ENCODE measurements at regions not wholly inside any gene's neighbourhood (a gene's known extent, or its start where the extent isn't known, plus 50 kb on each side); places are given as distances from the start of the nearest gene placed in this dataset.

GRCh38 chr4:31516520-31516919 lies 796.4 kb downstream of the PCDH7 start:
- DNase-seq (ENCODE audit: low spot score), result no peak

- DNase-seq (ENCODE audit: low spot score), result no peak
Observed at GRCh38 chr4:31518796-31519250, 798.7 kb downstream of the PCDH7 start.

GRCh38 chr4:31530555-31530954 lies 810.4 kb downstream of the PCDH7 start:
- no peak for DNase-seq (ENCODE audit: low spot score)

GRCh38 chr4:31538877-31539276 lies 818.7 kb downstream of the PCDH7 start:
- DNase-seq (ENCODE audit: low spot score), result no peak

- no peak for DNase-seq (ENCODE audit: low spot score)
Observed at GRCh38 chr4:31539284-31540069, 819.3 kb downstream of the PCDH7 start.

DNA sequence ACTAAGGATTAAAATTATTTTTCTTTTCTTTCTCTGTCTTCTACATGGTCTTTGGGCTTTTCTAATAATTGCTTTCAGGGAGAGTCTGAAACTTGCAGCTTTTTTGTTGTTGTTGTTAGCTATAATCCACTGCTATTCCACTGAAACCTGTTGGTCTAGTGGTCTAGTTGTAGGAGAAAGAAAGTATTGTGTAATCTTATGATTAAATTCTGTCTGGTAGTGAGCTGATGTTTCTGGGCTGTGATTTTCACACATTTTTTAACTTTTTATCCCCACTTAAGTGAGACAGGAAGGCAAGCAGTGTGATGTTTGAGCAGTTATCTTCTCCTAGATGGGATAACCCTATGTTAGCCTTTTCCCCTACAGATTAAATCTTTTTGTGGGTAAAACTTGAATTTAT lies 825.2 kb downstream of the PCDH7 start:
- DNase-seq (ENCODE audit: low spot score), result no peak

GRCh38 chr4:31545755-31546154 lies 825.6 kb downstream of the PCDH7 start:
- no peak for DNase-seq (ENCODE audit: low spot score)

DNA sequence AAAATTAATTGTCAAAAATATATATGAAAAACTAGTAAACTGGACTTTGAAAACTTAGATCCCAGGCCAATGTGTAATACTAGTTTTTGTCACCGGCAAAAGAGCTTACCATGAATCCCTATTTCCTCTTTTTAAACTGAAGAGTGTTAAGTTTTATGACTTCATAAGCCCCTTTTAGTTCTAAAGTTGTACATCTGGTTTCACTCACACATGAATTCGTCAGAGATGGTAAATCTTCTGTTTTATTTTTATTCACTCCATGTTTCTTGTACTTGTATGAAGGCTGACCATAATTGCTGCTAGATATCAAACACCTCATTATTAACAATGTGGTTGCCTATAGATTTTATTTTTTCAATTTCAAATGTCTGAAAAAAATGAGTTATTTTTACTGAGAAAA lies 827.9 kb downstream of the PCDH7 start:
- DNase-seq (ENCODE audit: low spot score), result no peak

- no peak for DNase-seq (ENCODE audit: low spot score)
Observed at GRCh38 chr4:31548823-31549222, 828.7 kb downstream of the PCDH7 start.

DNA sequence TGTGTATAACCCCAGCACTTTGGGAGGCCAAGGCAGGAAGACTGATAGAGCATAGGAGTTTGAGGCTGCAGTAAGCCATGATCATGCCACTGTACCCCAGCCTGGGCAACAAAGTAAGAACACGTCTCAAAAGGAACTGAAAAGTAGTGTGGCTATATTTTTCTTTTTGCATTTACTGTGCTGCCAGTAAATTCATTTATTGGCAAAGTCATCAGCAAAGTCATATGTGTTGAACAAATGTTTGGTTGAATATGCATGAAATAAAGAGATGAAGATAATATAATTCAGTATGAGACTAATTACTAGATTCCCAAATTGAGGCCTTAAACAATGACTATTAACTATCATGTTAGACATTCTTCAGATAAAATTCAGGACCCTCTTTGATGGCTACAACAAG lies 829.1 kb downstream of the PCDH7 start:
- no peak for DNase-seq (ENCODE audit: low spot score)

GRCh38 chr4:31557437-31557836 lies 837.3 kb downstream of the PCDH7 start:
- no peak for DNase-seq (ENCODE audit: low spot score)

- no peak for DNase-seq (ENCODE audit: low spot score)
Observed at GRCh38 chr4:31573554-31573953, 853.4 kb downstream of the PCDH7 start.

DNA sequence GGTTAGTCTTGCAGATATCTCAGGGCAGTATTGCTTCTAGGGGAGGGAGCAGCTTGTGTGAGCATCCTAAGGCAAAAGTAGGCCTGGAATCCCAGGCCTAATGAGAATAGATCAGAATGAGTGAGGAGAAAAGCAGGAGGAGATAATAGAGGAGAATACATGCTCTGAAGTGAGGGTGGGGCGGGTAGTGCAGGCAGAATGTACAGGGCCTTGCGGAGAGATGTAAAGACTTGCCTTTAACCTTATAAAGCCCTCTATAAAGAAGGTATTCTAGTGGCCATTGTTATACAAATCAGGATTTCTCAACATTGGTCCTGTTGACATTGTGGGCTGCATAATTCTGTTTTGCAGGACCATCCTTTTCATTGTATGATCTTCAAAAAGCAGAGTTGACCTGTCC lies 855.3 kb downstream of the PCDH7 start:
- no peak for DNase-seq (ENCODE audit: low spot score)

DNA sequence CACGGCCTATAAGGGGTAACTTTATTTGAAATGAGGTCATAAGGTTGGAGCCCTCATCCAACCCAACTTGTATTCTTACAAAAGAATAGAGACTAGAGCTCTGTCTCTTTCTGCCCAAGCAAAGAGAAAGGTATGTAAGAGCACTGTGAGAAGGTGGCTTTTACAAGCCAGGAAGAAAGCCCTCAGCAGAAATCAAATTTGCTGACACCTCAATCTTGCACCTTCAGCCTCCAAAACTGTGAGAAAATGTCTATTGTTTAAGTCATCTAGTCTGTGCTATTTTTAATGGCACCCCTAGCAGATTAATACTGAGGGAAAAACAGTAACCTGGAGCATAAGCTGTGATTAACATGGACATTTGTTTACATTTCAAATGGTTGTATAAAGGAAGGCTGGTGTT lies 860.7 kb downstream of the PCDH7 start:
- no peak for DNase-seq (ENCODE audit: low spot score)

GRCh38 chr4:31585503-31585902 lies 865.3 kb downstream of the PCDH7 start:
- no peak for DNase-seq (ENCODE audit: low spot score)

- DNase-seq (ENCODE audit: low spot score), result no peak
Observed at GRCh38 chr4:31592293-31592692, 872.1 kb downstream of the PCDH7 start.

DNA sequence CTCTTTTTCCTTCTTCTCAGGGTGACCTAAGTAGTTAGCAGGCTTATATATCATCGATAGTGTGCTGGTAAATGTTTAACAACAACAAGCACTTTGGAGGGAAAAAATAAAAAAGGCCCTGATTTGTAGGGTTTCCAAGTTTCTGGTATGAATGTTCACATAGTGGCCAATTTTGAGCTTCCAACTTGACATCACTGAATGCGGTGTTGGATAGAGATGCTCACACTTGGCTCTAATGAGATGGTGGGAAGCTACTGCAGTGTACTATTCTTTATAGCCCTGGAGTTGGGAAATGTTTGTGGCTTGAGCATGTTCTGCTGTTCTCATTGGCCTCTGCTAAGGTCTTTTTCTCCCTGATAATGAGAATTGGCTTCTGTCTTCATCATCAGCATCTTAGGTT lies 875.3 kb downstream of the PCDH7 start:
- DNase-seq (ENCODE audit: low spot score), result no peak

DNA sequence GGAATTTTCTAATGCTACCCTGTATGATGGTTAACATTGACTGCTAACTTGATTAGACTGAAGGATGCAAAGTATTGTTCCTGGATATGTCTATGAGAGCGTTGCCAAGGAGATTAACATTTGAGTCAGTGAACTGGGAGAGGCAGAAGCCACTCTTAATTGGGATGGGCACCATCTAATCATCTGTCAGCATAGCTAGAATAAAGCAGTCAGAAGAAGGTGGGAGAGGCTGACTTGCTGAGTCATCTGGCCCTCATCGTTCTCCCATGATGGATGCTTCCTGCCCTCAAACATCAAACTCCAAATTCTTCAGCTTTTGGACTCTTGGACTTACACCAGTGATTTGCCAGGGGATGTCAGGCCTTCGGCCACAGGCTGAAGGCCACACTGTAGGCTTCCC lies 878.5 kb downstream of the PCDH7 start:
- no peak for DNase-seq (ENCODE audit: low spot score)

DNA sequence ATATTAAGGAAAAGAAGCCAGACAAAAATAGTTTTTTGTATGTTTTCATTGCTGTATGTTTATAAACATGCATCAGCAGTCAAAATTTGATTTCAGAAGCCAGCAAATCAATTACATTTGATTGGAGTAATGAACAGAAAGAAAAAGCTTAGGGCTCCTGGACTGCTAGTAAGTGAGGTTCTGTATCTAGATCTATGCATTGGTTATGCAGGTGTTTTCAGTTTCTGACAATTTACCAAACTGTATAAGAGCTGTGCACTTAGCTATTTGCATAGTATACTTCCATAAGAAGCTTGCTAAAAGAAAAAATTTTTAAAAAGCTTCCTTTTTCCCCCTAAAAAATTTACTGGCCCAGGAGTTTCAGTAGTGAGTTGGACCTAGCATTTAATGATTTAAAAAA lies 881.6 kb downstream of the PCDH7 start:
- no peak for DNase-seq (ENCODE audit: low spot score)

- DNase-seq (ENCODE audit: low spot score), result no peak
Observed at GRCh38 chr4:31613946-31614623, 893.9 kb downstream of the PCDH7 start.

DNA sequence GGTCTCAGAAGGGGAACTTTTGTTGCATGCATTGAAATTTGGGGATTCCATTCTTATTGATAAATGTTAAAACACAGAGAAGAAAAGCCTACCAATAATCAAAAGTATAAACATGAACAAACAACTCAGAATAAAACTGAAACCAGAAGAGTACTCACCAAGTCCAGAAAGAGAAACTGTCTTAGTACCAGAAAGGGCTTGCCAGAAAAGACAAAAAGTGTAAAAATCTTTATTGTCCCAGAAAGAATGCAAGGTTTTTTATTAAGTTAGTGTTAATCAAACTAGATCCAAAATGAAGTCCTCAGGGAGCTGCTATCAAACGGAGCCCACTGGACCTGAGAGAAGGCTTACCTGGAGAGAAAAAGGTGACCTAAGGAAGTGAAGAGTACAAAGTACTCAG lies 897.5 kb downstream of the PCDH7 start:
- no peak for DNase-seq (ENCODE audit: low spot score)

GRCh38 chr4:31620476-31620875 lies 900.3 kb downstream of the PCDH7 start:
- no peak for DNase-seq (ENCODE audit: low spot score)

DNA sequence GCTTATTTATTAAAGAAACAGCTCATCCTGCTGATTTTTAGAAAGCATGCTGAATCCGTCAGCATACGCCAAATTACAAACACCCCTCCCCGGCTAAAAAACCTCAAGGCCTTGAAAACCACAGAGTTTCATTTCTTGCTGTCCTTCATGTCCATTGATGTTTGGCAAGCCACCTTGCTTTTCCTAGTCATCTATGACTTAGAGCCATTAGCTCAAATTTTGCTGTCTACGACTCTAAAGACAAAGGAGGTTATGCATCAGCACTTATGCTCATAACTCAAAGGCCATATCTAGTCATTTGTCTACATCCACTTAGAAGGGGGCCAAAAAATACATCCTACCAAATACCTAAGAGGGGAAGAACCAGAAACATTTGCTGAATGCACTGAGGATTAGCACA lies 925.1 kb downstream of the PCDH7 start:
- DNase-seq (ENCODE audit: low spot score), result no peak

GRCh38 chr4:31647786-31648185 lies 927.6 kb downstream of the PCDH7 start:
- no peak for DNase-seq (ENCODE audit: low spot score)
